HepG2 (cell line): ENCODE measurements at regions not wholly inside any gene's neighbourhood (a gene's known extent, or its start where the extent isn't known, plus 50 kb on each side); places are given as distances from the start of the nearest gene placed in this dataset.

Experiments
- BCLAF1 ChIP-seq: fragments of 450-650 bp; IDR thresholded peaks from 2 replicates; pipeline ENCODE4 v1.6.1; 2017; ENCODE audit warnings: mild to moderate bottlenecking
- CBFB ChIP-seq: sonication (generic); formaldehyde crosslinking; IDR thresholded peaks from 2 replicates; pipeline ENCODE4 v1.4.0; 2020; ENCODE audit warnings: missing genetic modification reagents
- CC2D1A ChIP-seq: sonication (generic); formaldehyde crosslinking; IDR thresholded peaks from 2 replicates; pipeline ENCODE4 v1.8.1; 2023; ENCODE audit warnings: mild to moderate bottlenecking, missing genetic modification reagents
- CTCF ChIP-seq: sonication (generic); formaldehyde crosslinking; IDR thresholded peaks from 2 replicates; pipeline ENCODE4 v1.5.0; 2020; ENCODE audit warnings: mild to moderate bottlenecking, missing genetic modification reagents, moderate library complexity
- MAX ChIP-seq: IDR thresholded peaks from 2 replicates; pipeline ENCODE4 v1.6.1; 2012; ENCODE audit warnings: inconsistent platforms
- MBNL3 ChIP-seq: fragments of 250-450 bp; sonication (Bioruptor Pico); conservative IDR thresholded peaks from 2 replicates; pipeline ENCODE4 v1.8.0; 2022; ENCODE audit warnings: mild to moderate bottlenecking, inconsistent platforms
- POLR2AphosphoS5 ChIP-seq: IDR thresholded peaks from 2 replicates; pipeline ENCODE4 v1.6.1; 2012; ENCODE audit warnings: low read depth, low read length
- RFXAP ChIP-seq: sonication (generic); formaldehyde crosslinking; IDR thresholded peaks from 2 replicates; pipeline ENCODE4 v1.4.0; 2020; ENCODE audit warnings: missing genetic modification reagents, borderline replicate concordance
- U2AF2 ChIP-seq: fragments of 200-400 bp; formaldehyde crosslinking; IDR thresholded peaks from 2 replicates; pipeline ENCODE4 v1.6.1; 2017; ENCODE audit warnings: low read depth, mild to moderate bottlenecking, low read length
- YY1 ChIP-seq: IDR thresholded peaks from 2 replicates; pipeline ENCODE4 v1.6.1; 2011; ENCODE audit warnings: low read length, low read depth, moderate library complexity, mild to moderate bottlenecking; ENCODE audit not compliant: insufficient read depth, insufficient replicate concordance
- ZNF446 ChIP-seq: sonication (generic); formaldehyde crosslinking; IDR thresholded peaks from 2 replicates; pipeline ENCODE4 v1.5.0; 2020; ENCODE audit warnings: mild to moderate bottlenecking, missing genetic modification reagents

- TF ChIP-seq U2AF2 (no peak), ZNF446 (no peak), CTCF (no peak), YY1 (no peak), MAX (no peak), BCLAF1 (no peak), POLR2AphosphoS5 (no peak), RFXAP (no peak), CC2D1A (no peak), CBFB (CRISPR knock-in tag) (no peak), MBNL3 (no peak)
Measured at GRCh38 chr6:45791211-45792168, 224.2 kb downstream of the CLIC5 start.
